Tibial nerve (tissue), 4 donors: ENCODE measurements at regions not wholly inside any gene's neighbourhood (a gene's known extent, or its start where the extent isn't known, plus 50 kb on each side); places are given as distances from the start of the nearest gene placed in this dataset.

Experiments
- DNase-seq, 2 donors: peaks; one replicate each; pipeline ENCODE4 v3.0.0-alpha.2; 2019; ENCODE audit warnings: low spot score in 2 of 2
- H3K27ac ChIP-seq, 4 donors: fragments of 200-600 bp; sonication (generic) in 3 of 4; one replicate each; pipeline ENCODE4 v1.5.1; 2017 to 2019; ENCODE audit warnings: mild to moderate bottlenecking in 1 of 4
- H3K27me3 ChIP-seq, 2 donors: fragments of 200-600 bp; sonication (generic) in 1 of 2; one replicate each; pipeline versions ENCODE4 v1.5.1 to v1.6.0; 2017 to 2019
- H3K36me3 ChIP-seq, 3 donors: fragments of 200-600 bp; sonication (generic); one replicate each; pipeline ENCODE4 v1.5.1; 2018 to 2019
- H3K4me1 ChIP-seq, 4 donors: fragments of 200-600 bp; sonication (generic) in 3 of 4; one replicate each; pipeline ENCODE4 v1.5.1; 2017 to 2019
- H3K4me3 ChIP-seq, 4 donors: fragments of 200-600 bp; sonication (generic) in 3 of 4; one replicate each; pipeline ENCODE4 v1.5.1; 2017 to 2019; ENCODE audit warnings: mild to moderate bottlenecking in 1 of 4, moderate library complexity in 1 of 4
- H3K9me3 ChIP-seq, 4 donors: fragments of 200-600 bp; sonication (generic) in 3 of 4; one replicate each; pipeline ENCODE4 v1.5.1; 2017 to 2019
- EP300 ChIP-seq, 2 donors: sonication (generic); formaldehyde crosslinking; IDR thresholded peaks; one replicate each; pipeline ENCODE4 v1.6.1; 2017; ENCODE audit warnings: antibody characterized with exemption in 2 of 2, mild to moderate bottlenecking in 1 of 2
- POLR2A ChIP-seq, 2 donors: fragments of 450-650 bp; IDR thresholded peaks; one replicate each; pipeline ENCODE4 v1.6.1; 2017; ENCODE audit warnings: antibody characterized with exemption in 2 of 2, mild to moderate bottlenecking in 2 of 2, moderate library complexity in 2 of 2
- WGBS, 2 donors: methylation state at CpG; one replicate each; pipeline ENCODE4 v1.1.5; 2018; 5-methylcytosine and 5-hydroxymethylcytosine counted together
- TF ChIP-seq, protein P1 (sequence below), 5 experiments: fragments of 200-600 bp in 3 of 5; fragments of 450-650 bp in 2 of 5; sonication (generic) in 3 of 5; IDR thresholded peaks; one replicate each; pipeline ENCODE4 v1.5.1; 2016 to 2019; ENCODE audit warnings: antibody characterized with exemption in 5 of 5, mild to moderate bottlenecking in 3 of 5, moderate library complexity in 2 of 5

DNA sequence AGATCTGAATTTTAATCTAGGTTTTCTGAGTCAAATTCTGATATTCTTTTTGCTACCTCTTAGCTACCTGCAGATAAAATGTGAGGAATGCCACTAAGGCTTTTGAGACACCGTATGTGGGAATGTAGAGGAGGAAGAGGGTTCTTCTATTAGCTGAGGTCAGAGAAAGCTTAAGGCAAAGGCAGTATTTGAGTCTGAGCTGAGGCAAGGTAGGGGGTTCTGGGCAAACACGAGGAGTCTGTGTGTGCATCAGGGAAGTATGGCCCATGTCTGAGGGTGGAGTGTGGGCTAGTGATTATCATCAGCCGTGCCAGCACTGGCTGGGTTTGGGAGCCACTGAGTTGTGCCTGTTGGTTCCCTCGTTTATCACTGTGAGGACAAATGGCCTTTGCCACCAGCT, 181.1 kb downstream of the SOX2 start:
- no peak overlapping the region for H3K27ac ChIP-seq
- DNase-seq = no peak
- H3K4me3 ChIP-seq = no peak overlapping the region
- no peaks in the 10 kb centered on the region for H3K27me3 ChIP-seq
- H3K9me3 ChIP-seq = no peaks in the 10 kb centered on the region
- no peaks in the 10 kb centered on the region for H3K36me3 ChIP-seq
- H3K4me1 ChIP-seq = no peaks in the 10 kb centered on the region
- TF ChIP-seq POLR2A (IDR thresholded peaks at IDR 0.05) = no peak
- TF ChIP-seq, protein P1, sequence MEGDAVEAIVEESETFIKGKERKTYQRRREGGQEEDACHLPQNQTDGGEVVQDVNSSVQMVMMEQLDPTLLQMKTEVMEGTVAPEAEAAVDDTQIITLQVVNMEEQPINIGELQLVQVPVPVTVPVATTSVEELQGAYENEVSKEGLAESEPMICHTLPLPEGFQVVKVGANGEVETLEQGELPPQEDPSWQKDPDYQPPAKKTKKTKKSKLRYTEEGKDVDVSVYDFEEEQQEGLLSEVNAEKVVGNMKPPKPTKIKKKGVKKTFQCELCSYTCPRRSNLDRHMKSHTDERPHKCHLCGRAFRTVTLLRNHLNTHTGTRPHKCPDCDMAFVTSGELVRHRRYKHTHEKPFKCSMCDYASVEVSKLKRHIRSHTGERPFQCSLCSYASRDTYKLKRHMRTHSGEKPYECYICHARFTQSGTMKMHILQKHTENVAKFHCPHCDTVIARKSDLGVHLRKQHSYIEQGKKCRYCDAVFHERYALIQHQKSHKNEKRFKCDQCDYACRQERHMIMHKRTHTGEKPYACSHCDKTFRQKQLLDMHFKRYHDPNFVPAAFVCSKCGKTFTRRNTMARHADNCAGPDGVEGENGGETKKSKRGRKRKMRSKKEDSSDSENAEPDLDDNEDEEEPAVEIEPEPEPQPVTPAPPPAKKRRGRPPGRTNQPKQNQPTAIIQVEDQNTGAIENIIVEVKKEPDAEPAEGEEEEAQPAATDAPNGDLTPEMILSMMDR (IDR thresholded peaks at IDR 0.05) = no peak
- no peak for TF ChIP-seq EP300 (IDR thresholded peaks at IDR 0.05)
- WGBS, 2 donors = 36 to 51% methylated on average over 4 of the region's 4 CpGs

DNA sequence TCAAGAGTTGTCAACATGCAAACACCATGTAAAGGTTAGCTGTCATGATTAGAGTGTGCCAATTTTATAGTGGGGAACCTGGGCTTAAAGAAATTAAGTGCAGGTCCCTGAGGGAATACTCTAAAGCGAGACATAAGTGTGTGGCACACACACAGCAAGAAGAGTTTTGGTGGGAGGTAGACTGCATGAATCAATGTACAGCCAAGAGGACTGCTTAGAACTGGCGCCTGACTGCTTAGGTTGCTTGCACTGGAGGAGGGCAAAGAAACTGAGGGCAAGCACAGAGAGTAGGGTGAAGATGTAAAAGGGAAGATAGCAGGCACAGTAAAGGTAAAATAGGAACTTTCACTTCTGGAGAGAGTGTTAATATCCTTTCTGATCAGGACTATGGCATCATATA, 184.9 kb downstream of the SOX2 start:
- WGBS, 2 donors = 75 to 91% methylated on average over 2 of the region's 2 CpGs
- Histone ChIP-seq H3K4me1 (no peaks in the 10 kb centered on the region), H3K36me3 (no peaks in the 10 kb centered on the region), H3K4me3 (no peak overlapping the region), H3K27me3 (no peaks in the 10 kb centered on the region), H3K27ac (no peak overlapping the region), H3K9me3 (no peaks in the 10 kb centered on the region)
- TF ChIP-seq, protein P1 (IDR thresholded peaks at IDR 0.05) = no peak
- TF ChIP-seq EP300 (IDR thresholded peaks at IDR 0.05) (no peak), POLR2A (IDR thresholded peaks at IDR 0.05) (no peak)
- DNase-seq = no peak

DNA sequence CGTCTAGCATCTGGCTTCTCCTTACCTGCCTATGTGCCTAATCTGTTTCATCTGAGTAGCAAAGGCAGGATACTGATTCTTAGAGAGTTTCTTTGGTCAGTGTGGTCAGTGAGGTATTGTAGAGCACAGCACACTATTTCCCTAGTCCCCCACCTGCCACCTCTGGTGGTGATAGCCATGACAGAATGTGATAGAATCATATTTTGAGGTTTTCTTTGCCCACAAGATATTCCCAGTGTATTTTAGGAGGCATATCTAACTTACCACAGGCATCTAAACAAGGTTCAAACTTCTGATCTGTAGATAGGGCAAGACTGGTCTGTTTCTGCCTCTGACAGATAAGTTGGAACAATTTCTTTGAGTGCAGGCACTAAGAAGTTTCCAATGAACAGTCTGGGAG, 188.0 kb downstream of the SOX2 start:
- TF ChIP-seq, protein P1 (IDR thresholded peaks at IDR 0.05) = no peak
- TF ChIP-seq EP300 (IDR thresholded peaks at IDR 0.05) (no peak), POLR2A (IDR thresholded peaks at IDR 0.05) (no peak)
- H3K4me1 ChIP-seq = no peaks in the 10 kb centered on the region

DNA sequence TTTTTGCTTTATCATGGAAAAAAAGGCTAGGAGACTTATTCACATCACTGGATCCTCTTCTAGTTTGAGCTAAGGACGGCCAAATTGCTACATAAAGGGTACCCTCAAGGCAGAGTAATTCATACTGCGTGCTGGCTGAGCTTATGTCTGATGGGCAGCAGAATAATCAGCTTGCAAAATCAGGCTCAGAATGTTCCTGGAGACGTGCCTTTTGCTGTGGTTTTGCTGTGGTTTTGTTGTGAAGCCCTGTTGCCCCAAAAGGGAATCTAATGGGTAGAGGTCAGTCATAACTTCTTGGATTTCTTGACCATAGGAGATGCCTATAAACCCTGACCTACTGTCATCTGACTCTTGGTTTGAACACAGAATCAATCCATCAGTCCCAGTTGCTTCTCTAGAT, 189.9 kb downstream of the SOX2 start:
- no peak for TF ChIP-seq POLR2A (IDR thresholded peaks at IDR 0.05)
- TF ChIP-seq, protein P1 (IDR thresholded peaks at IDR 0.05) = no peak
- TF ChIP-seq EP300 (IDR thresholded peaks at IDR 0.05) = no peak

More for the DNA sequence above, 188.0 kb downstream of the SOX2 start:
- H3K27ac ChIP-seq = no peak overlapping the region
- H3K27me3 ChIP-seq = no peaks in the 10 kb centered on the region
- no peaks in the 10 kb centered on the region for H3K36me3 ChIP-seq
- no peak for DNase-seq
- no peaks in the 10 kb centered on the region for H3K9me3 ChIP-seq
- H3K4me3 ChIP-seq = no peak overlapping the region
- 67 to 80% methylated on average over 1 of the region's 1 CpG for WGBS, 2 donors

DNA sequence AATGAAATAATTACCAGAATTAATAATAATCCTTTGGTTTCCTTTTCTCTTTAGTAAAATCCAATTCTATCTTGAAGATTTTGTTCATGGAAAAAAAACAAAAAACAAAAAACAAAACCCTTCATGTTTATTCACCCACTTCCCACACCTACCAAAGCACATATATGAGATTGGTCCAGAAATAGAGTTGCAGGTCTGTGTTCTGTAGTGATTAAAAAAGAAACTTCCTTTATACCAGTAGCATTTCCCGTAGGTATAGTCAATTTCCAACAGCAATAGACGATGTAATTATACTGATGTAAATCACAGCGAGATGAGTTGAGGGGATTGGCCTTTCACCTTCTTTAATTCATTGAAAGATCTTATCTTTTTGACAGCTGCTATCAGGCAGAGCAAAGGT, 194.6 kb downstream of the SOX2 start:
- Histone ChIP-seq H3K36me3 (no peaks in the 10 kb centered on the region), H3K9me3 (no peaks in the 10 kb centered on the region), H3K4me1 (no peaks in the 10 kb centered on the region), H3K27me3 (no peaks in the 10 kb centered on the region), H3K27ac (no peak overlapping the region), H3K4me3 (no peak overlapping the region)
- TF ChIP-seq POLR2A (IDR thresholded peaks at IDR 0.05) (no peak), EP300 (IDR thresholded peaks at IDR 0.05) (no peak)
- TF ChIP-seq, protein P1 (IDR thresholded peaks at IDR 0.05) = no peak
- WGBS, 2 donors = 51 to 54% methylated on average over 3 of the region's 3 CpGs
- no peak for DNase-seq

More for the DNA sequence above, 189.9 kb downstream of the SOX2 start:
- DNase-seq = no peak
- Histone ChIP-seq H3K9me3 (no peaks in the 10 kb centered on the region), H3K27me3 (no peaks in the 10 kb centered on the region), H3K27ac (no peak overlapping the region), H3K36me3 (no peaks in the 10 kb centered on the region), H3K4me1 (no peaks in the 10 kb centered on the region), H3K4me3 (no peak overlapping the region)
- WGBS, 2 donors = 72 to 76% methylated on average over 3 of the region's 3 CpGs
